BE2C (cell line): ENCODE measurements at regions not wholly inside any gene's neighbourhood (a gene's known extent, or its start where the extent isn't known, plus 50 kb on each side); places are given as distances from the start of the nearest gene placed in this dataset.

Experiments used
- DNase-seq: peaks from one replicate; pipeline ENCODE4 v3.0.0-alpha.2; 2020
- H3K27me3 ChIP-seq: fragments of 250-450 bp; sonication (Bioruptor Pico); 2 replicates; pipeline ENCODE4 v1.5.1; 2020; ENCODE audit warnings: mild to moderate bottlenecking
- H3K36me3 ChIP-seq: fragments of 250-450 bp; sonication (Bioruptor Pico); 2 replicates; pipeline ENCODE4 v1.5.1; 2020; ENCODE audit warnings: mild to moderate bottlenecking
- H3K4me1 ChIP-seq: fragments of 250-450 bp; sonication (Bioruptor Pico); 2 replicates; pipeline ENCODE4 v1.5.1; 2020
- H3K4me3 ChIP-seq: 2 replicates; pipeline ENCODE4 v1.5.1; 2011; ENCODE audit warnings: low read depth, low read length
- H3K9me3 ChIP-seq: fragments of 250-450 bp; sonication (Bioruptor Pico); 2 replicates; pipeline ENCODE4 v1.5.1; 2020
- TF ChIP-seq, protein P1 (sequence below): IDR thresholded peaks from 2 replicates; pipeline ENCODE4 v1.5.1; 2012; ENCODE audit warnings: mild to moderate bottlenecking, low read depth, low read length

DNA sequence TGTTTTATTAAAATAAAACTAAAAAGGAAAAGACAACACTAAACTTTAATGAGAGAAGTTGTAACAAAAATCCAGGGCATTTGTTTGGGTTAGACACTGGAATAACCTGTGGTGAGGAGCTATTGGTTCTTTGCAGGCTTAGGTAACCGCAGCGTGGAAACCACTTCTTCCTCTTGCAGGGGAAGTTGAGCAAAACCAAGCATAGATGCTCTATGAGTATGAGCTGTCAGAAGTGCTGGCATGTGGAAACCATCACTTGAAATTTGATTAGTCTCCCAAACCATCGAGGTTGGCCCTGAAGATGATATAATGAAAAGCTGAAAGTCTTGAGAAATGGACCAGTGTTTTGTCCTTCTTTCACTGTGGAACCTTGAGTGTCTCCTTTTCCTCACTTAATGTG is 127.1 kb upstream of the RBMS3 start:
- Histone ChIP-seq H3K27me3 (no peaks in the 10 kb centered on the region), H3K4me1 (no peaks in the 10 kb centered on the region), H3K36me3 (no peaks in the 10 kb centered on the region), H3K9me3 (no peaks in the 10 kb centered on the region), H3K4me3 (no peak overlapping the region)
- TF ChIP-seq, protein P1, sequence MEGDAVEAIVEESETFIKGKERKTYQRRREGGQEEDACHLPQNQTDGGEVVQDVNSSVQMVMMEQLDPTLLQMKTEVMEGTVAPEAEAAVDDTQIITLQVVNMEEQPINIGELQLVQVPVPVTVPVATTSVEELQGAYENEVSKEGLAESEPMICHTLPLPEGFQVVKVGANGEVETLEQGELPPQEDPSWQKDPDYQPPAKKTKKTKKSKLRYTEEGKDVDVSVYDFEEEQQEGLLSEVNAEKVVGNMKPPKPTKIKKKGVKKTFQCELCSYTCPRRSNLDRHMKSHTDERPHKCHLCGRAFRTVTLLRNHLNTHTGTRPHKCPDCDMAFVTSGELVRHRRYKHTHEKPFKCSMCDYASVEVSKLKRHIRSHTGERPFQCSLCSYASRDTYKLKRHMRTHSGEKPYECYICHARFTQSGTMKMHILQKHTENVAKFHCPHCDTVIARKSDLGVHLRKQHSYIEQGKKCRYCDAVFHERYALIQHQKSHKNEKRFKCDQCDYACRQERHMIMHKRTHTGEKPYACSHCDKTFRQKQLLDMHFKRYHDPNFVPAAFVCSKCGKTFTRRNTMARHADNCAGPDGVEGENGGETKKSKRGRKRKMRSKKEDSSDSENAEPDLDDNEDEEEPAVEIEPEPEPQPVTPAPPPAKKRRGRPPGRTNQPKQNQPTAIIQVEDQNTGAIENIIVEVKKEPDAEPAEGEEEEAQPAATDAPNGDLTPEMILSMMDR = no peak
- DNase-seq = no peak

DNA sequence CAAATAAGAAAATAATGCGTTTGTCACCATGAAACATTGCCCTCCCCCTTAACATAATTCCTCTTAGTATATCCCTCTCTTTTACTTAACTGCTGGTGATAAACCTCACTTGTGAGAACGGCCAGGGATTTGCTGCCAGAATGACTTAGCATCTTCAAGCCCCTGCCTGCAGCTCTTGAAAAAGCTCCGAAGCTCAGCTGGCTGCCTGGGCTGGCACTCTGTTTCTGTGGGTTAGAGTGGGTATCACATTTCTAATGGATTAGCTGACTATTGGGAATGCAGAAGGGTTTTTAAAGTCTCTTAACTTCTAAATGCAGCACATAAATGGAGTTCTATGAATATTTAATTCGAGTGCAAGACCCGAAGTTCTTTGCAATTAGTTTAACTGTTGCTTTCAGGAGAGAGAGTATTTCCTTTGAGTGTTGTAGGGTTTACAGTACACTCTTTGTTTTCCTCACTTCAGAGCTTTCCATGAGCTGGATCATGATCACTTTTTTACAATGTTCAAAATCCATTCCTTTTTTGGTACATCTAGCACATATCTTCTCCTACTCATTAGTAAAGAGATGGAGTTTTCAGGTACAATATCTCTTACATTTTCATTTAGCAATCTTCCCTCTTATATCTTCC is 124.7 kb upstream of the RBMS3 start:
- Histone ChIP-seq H3K4me3 (no peak overlapping the region), H3K9me3 (no peaks in the 10 kb centered on the region), H3K36me3 (no peaks in the 10 kb centered on the region), H3K4me1 (no peaks in the 10 kb centered on the region), H3K27me3 (no peaks in the 10 kb centered on the region)
- TF ChIP-seq, protein P1 = no peak
- DNase-seq = no peak

DNA sequence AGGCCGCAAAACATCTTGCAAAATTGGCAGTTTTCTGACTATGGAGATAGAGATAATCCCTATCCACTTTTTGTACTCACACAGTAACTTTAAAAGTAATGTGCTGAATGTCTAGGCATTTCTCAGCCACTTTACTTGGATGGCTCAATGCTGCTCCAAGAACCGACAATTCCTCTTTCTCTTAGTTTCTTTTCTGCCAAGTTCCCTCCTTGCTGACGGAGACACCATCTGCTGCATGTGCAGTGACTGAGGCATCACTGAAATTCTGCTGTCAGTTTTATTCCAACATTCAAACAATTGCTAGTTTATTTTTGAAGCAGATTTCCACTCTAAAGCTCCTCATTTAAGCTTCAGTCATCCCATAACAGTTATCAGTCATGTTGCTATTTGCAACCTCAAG is 116.0 kb upstream of the RBMS3 start:
- no peaks in the 10 kb centered on the region for H3K27me3 ChIP-seq
- H3K36me3 ChIP-seq = no peaks in the 10 kb centered on the region
- no peak overlapping the region for H3K4me3 ChIP-seq
- TF ChIP-seq, protein P1 = no peak
- H3K4me1 ChIP-seq = peaks cover 10% of the 10 kb centered on the region
- H3K9me3 ChIP-seq = no peaks in the 10 kb centered on the region
- DNase-seq = no peak

GRCh38 chr3:29167180-29167579 is 113.7 kb upstream of the RBMS3 start:
- Histone ChIP-seq H3K9me3 (no peaks in the 10 kb centered on the region), H3K36me3 (no peaks in the 10 kb centered on the region), H3K4me1 (peaks cover 18% of the 10 kb centered on the region), H3K4me3 (no peak overlapping the region), H3K27me3 (no peaks in the 10 kb centered on the region)
- TF ChIP-seq, protein P1 = no peak
- DNase-seq = no peak

- H3K27me3 ChIP-seq = no peaks in the 10 kb centered on the region
- H3K4me3 ChIP-seq = no peak overlapping the region
- TF ChIP-seq, protein P1 = no peak
- peaks cover 18% of the 10 kb centered on the region for H3K4me1 ChIP-seq
- no peaks in the 10 kb centered on the region for H3K9me3 ChIP-seq
- H3K36me3 ChIP-seq = no peaks in the 10 kb centered on the region
- DNase-seq = no peak
Observed at GRCh38 chr3:29168081-29168480, 112.8 kb upstream of the RBMS3 start.

DNA sequence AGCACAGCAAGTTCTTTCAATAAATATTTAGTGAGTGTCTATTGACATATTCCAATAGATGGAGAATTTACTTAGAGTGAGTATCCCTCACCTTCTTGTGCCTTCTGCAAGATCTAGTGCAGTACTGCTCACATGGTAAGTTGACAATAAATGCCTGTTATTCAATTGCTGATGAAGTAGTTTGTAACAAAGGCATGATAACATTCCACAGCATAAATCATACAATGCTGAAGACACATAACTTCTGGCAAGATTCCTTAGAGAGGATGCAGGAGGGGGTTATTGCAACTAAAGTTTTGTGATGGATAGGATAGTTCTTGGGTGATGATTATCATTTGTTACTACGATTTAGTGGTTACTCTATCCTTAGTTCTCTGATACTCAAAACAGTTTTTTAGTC is 112.2 kb upstream of the RBMS3 start:
- H3K4me3 ChIP-seq = no peak overlapping the region
- TF ChIP-seq, protein P1 = no peak
- peaks cover 18% of the 10 kb centered on the region for H3K4me1 ChIP-seq
- DNase-seq = no peak
- no peaks in the 10 kb centered on the region for H3K9me3 ChIP-seq
- no peaks in the 10 kb centered on the region for H3K36me3 ChIP-seq
- no peaks in the 10 kb centered on the region for H3K27me3 ChIP-seq
